SH-SY5Y (cell line): ENCODE measurements at regions not wholly inside any gene's neighbourhood (a gene's known extent, or its start where the extent isn't known, plus 50 kb on each side); places are given as distances from the start of the nearest gene placed in this dataset.

Source experiments
- GATA2 ChIP-seq: IDR thresholded peaks from 2 replicates; pipeline ENCODE4 v1.6.1; 2011; ENCODE audit warnings: mild to moderate bottlenecking, low read depth, low read length
- GATA3 ChIP-seq: IDR thresholded peaks from 2 replicates; pipeline ENCODE4 v1.6.1; 2011; ENCODE audit warnings: low read depth, mild to moderate bottlenecking, low read length, moderate library complexity

DNA sequence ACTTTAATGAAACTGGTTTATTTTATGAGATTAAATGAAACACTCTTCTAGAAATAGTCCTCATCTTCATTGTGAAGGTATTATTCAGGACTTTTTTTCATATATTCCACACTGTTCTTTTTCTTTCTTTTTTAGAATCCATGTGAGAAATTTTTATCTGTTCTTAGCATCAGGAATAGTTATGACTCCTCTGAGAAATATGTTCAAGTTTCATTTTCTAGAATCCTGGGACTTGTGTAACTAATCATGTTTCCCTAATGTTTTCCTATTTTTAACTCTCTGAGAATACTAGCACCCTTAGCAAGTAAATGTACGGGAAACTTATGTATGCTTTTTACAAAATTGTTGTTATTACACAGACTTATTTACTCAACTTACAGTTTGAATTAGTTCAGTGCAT lies 407.8 kb downstream of the CBLN4 start:
- no peak for TF ChIP-seq GATA3
- no peak for TF ChIP-seq GATA2
